H9 (cell line): ENCODE measurements at regions not wholly inside any gene's neighbourhood (a gene's known extent, or its start where the extent isn't known, plus 50 kb on each side); places are given as distances from the start of the nearest gene placed in this dataset.

ENCODE experiments used
- DNase-seq: peaks from one replicate; pipeline ENCODE4 v3.0.0-alpha.2; 2017
- H2AFZ ChIP-seq: one replicate; pipeline ENCODE4 v1.6.1; 2013; ENCODE audit warnings: mild to moderate bottlenecking, low read length, control low read depth, moderate library complexity
- H2AK5ac ChIP-seq: 2 replicates; pipeline ENCODE4 v1.6.1; 2013; ENCODE audit warnings: low read length, control low read depth, mixed read lengths; ENCODE audit not compliant: insufficient read length
- H2BK120ac ChIP-seq: one replicate; pipeline ENCODE4 v1.6.1; 2013; ENCODE audit warnings: low read depth, mild to moderate bottlenecking, low read length, control low read depth, inconsistent platforms; ENCODE audit not compliant: poor library complexity, severe bottlenecking
- H2BK12ac ChIP-seq: 2 replicates; pipeline ENCODE4 v1.6.1; 2013; ENCODE audit warnings: low read length, control low read depth, mixed read lengths, low read depth; ENCODE audit not compliant: insufficient read length
- H2BK15ac ChIP-seq: 2 replicates; pipeline ENCODE4 v1.6.1; 2013; ENCODE audit warnings: low read depth, low read length, control low read depth
- H2BK20ac ChIP-seq: one replicate; pipeline ENCODE4 v1.6.1; 2013; ENCODE audit warnings: low read depth, mild to moderate bottlenecking, low read length, control low read depth, inconsistent platforms; ENCODE audit not compliant: poor library complexity, severe bottlenecking
- H2BK5ac ChIP-seq: 2 replicates; pipeline ENCODE4 v1.6.1; 2013; ENCODE audit warnings: low read length, control low read depth, mixed read lengths; ENCODE audit not compliant: insufficient read length
- H3K14ac ChIP-seq: 2 replicates; pipeline ENCODE4 v1.6.1; 2013; ENCODE audit warnings: low read length, control low read depth; ENCODE audit not compliant: insufficient read depth
- H3K18ac ChIP-seq: 2 replicates; pipeline ENCODE4 v1.6.1; 2013; ENCODE audit warnings: low read depth, mild to moderate bottlenecking, mixed read lengths, low read length, control low read depth; ENCODE audit not compliant: insufficient read length
- H3K23ac ChIP-seq: 2 replicates; pipeline ENCODE4 v1.6.1; 2013; ENCODE audit warnings: low read length, control low read depth, mixed read lengths, low read depth; ENCODE audit not compliant: insufficient read length
- H3K23me2 ChIP-seq: 2 replicates; pipeline ENCODE4 v1.6.1; 2013; ENCODE audit warnings: low read depth, mild to moderate bottlenecking, mixed read lengths, low read length, control low read depth; ENCODE audit not compliant: insufficient read length, poor library complexity, severe bottlenecking
- H3K27ac ChIP-seq: 2 replicates; pipeline ENCODE4 v1.5.1; 2013; ENCODE audit warnings: low read length, control low read depth, mixed read lengths, low read depth; ENCODE audit not compliant: insufficient read length
- H3K27me3 ChIP-seq: 2 replicates; pipeline ENCODE4 v1.6.1; 2013; ENCODE audit warnings: low read length, control low read depth, inconsistent platforms; ENCODE audit not compliant: insufficient read depth
- H3K4ac ChIP-seq: 2 replicates; pipeline ENCODE4 v1.6.1; 2013; ENCODE audit warnings: low read depth, mild to moderate bottlenecking, control low read depth, inconsistent platforms, low read length, moderate library complexity
- H3K4me1 ChIP-seq: 2 replicates; pipeline ENCODE4 v1.6.1; 2013; ENCODE audit warnings: low read length, control low read depth, inconsistent platforms; ENCODE audit not compliant: insufficient read depth
- H3K4me2 ChIP-seq: 2 replicates; pipeline ENCODE4 v1.6.1; 2013; ENCODE audit warnings: low read length, control low read depth, mixed read lengths; ENCODE audit not compliant: insufficient read length, insufficient read depth
- H3K56ac ChIP-seq: 2 replicates; pipeline ENCODE4 v1.6.1; 2013; ENCODE audit warnings: low read depth, mild to moderate bottlenecking, mixed read lengths, low read length, control low read depth; ENCODE audit not compliant: insufficient read length
- H3K79me1 ChIP-seq: 2 replicates; pipeline ENCODE4 v1.6.1; 2013; ENCODE audit warnings: low read depth, mild to moderate bottlenecking, moderate library complexity, low read length, control low read depth, inconsistent platforms; ENCODE audit not compliant: insufficient read depth, poor library complexity, severe bottlenecking
- H3K79me2 ChIP-seq: 2 replicates; pipeline ENCODE4 v1.6.1; 2013; ENCODE audit warnings: low read length, control low read depth, inconsistent platforms; ENCODE audit not compliant: insufficient read depth
- H3K9ac ChIP-seq: 2 replicates; pipeline ENCODE4 v1.6.1; 2013; ENCODE audit warnings: low read length, control low read depth, mixed read lengths; ENCODE audit not compliant: insufficient read length; ENCODE audit errors: extremely low read depth
- H3K9me3 ChIP-seq: one replicate; pipeline ENCODE4 v1.6.1; 2013; ENCODE audit warnings: low read depth, low read length, inconsistent platforms; ENCODE audit not compliant: control insufficient read depth
- H3T11ph ChIP-seq: one replicate; pipeline ENCODE4 v1.6.1; 2013; ENCODE audit warnings: mild to moderate bottlenecking, low read length, control low read depth, inconsistent platforms
- H4K20me1 ChIP-seq: one replicate; pipeline ENCODE4 v1.6.1; 2013; ENCODE audit not compliant: control insufficient read depth, insufficient read length, insufficient read depth
- H4K5ac ChIP-seq: 2 replicates; pipeline ENCODE4 v1.6.1; 2013; ENCODE audit warnings: low read depth, mild to moderate bottlenecking, mixed read lengths, low read length, control low read depth; ENCODE audit not compliant: insufficient read length
- H4K8ac ChIP-seq: replicated peaks from 2 replicates; pipeline ENCODE4 v1.6.1; 2013; ENCODE audit warnings: low read length, control low read depth, mixed read lengths, low read depth; ENCODE audit not compliant: insufficient read length
- H4K91ac ChIP-seq: 2 replicates; pipeline ENCODE4 v1.6.1; 2013; ENCODE audit warnings: low read depth, mild to moderate bottlenecking, moderate library complexity, mixed read lengths, low read length, control low read depth; ENCODE audit not compliant: insufficient read length
- H3K27ac Mint-ChIP-seq, 3 experiments: 2 replicates in 2 of 3; 3 replicates in 1 of 3; pipeline ENCODE4 v1.8.0; 2020 to 2021; ENCODE audit warnings: mixed read lengths in 3 of 3, mild to moderate bottlenecking in 1 of 3, moderate library complexity in 1 of 3
- H3K27me3 Mint-ChIP-seq: 2 replicates; pipeline ENCODE4 v1.8.0; 2021; ENCODE audit warnings: low read depth, mild to moderate bottlenecking, moderate library complexity, mixed read lengths
- H3K36me3 Mint-ChIP-seq, 3 experiments: 2 replicates in 2 of 3; 3 replicates in 1 of 3; pipeline ENCODE4 v1.8.0; 2020 to 2021; ENCODE audit warnings: low read depth in 3 of 3, mixed read lengths in 3 of 3; ENCODE audit not compliant: insufficient read depth in 1 of 3
- H3K4me1 Mint-ChIP-seq, 2 experiments: 2 replicates each; pipeline ENCODE4 v1.8.0; 2020; ENCODE audit warnings: mixed read lengths in 2 of 2
- H3K4me3 Mint-ChIP-seq, 2 experiments: 2 replicates in 1 of 2; 3 replicates in 1 of 2; pipeline ENCODE4 v1.8.0; 2020 to 2021; ENCODE audit warnings: mild to moderate bottlenecking in 2 of 2, mixed read lengths in 2 of 2, moderate library complexity in 1 of 2
- H3K9me3 Mint-ChIP-seq, 2 experiments: 2 replicates in 1 of 2; 3 replicates in 1 of 2; pipeline ENCODE4 v1.8.0; 2020; ENCODE audit warnings: mild to moderate bottlenecking in 2 of 2, mixed read lengths in 2 of 2, moderate library complexity in 1 of 2
- CTCF ChIP-seq: fragments of 200-600 bp; sonication (generic); conservative IDR thresholded peaks from 3 replicates; pipeline ENCODE4 v1.8.0; 2021; ENCODE audit warnings: antibody characterized with exemption, mild to moderate bottlenecking
- WGBS: extraction: QIAGEN DNeasy Blood & Tissue Kit; methylation state at CpG from one replicate; pipeline ENCODE4 v1.1.7; 2013; ENCODE audit warnings: missing lambda C conversion rate, low lambda C conversion rate, mixed read lengths; ENCODE audit not compliant: insufficient read length; ENCODE audit errors: extremely low coverage; 5-methylcytosine and 5-hydroxymethylcytosine counted together

GRCh38 chr2:118720866-118721265 lies 126.6 kb downstream of the EN1 start:
- Histone ChIP-seq H2BK5ac (no peak overlapping the region), H2BK120ac (no peak overlapping the region), H4K91ac (no peak overlapping the region), H3K27ac (no peak overlapping the region), H3K23me2 (no peaks in the 10 kb centered on the region), H3K27me3 (peaks cover 2% of the 10 kb centered on the region; the same call in 1 of the 2 replicates), H3K56ac (no peak overlapping the region), H3K23ac (no peak overlapping the region), H3K4ac (no peak overlapping the region), H3K14ac (no peak overlapping the region), H3K9ac (no peak overlapping the region), H4K20me1 (no peaks in the 10 kb centered on the region), H3K9me3 (no peaks in the 10 kb centered on the region), H3K79me1 (no peaks in the 10 kb centered on the region), H4K8ac (no peak overlapping the region), H3K79me2 (no peaks in the 10 kb centered on the region), H2AFZ (no peak overlapping the region), H3K18ac (no peak overlapping the region), H3K4me2 (no peak overlapping the region), H2AK5ac (no peak overlapping the region), H2BK12ac (no peak overlapping the region), H4K5ac (no peak overlapping the region), H2BK15ac (no peak overlapping the region), H3T11ph (no peak overlapping the region), H2BK20ac (no peak overlapping the region), H3K4me1 (no peaks in the 10 kb centered on the region)
- Mint-ChIP-seq H3K4me1 (peaks cover 11 to 16% of the 10 kb centered on the region in 2 experiments), H3K9me3 (no peaks in the 10 kb centered on the region; a peak in 1 of 5 replicates), H3K4me3 (no peak overlapping the region), H3K27ac (no peak overlapping the region), H3K36me3 (no peaks in the 10 kb centered on the region), H3K27me3 (peaks cover 4% of the 10 kb centered on the region; the same call in 1 of the 2 replicates)
- WGBS = no CpG with 5 or more reads among the region's 4 CpGs
- no peak for TF ChIP-seq CTCF
- no peak for DNase-seq
